ENCODE measurements at regions not wholly inside any gene's neighbourhood (a gene's known extent, or its start where the extent isn't known, plus 50 kb on each side); places are given as distances from the start of the nearest gene placed in this dataset.

DNA sequence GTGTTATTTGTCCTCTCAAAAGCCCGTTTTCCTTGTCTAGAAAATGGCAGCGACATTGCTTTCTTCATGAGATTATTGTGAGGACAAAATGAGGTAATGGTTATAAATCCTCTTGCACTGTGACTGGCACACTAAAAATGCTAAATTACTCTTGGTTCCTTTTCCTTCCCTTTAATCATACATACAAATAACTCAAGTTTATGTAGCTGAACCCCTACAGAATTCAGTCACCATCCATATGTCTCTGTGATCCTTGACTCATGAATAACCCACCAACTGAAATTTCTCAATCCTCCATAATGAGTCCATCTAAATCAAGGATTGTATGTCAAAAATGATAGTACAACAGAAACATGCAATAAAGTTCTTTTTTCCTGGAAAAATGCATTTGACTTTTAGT, 71.3 kb upstream of the VWC2 start:
- no peak for TF ChIP-seq EP300 (IDR thresholded peaks at IDR 0.05)
- TF ChIP-seq, protein P1, sequence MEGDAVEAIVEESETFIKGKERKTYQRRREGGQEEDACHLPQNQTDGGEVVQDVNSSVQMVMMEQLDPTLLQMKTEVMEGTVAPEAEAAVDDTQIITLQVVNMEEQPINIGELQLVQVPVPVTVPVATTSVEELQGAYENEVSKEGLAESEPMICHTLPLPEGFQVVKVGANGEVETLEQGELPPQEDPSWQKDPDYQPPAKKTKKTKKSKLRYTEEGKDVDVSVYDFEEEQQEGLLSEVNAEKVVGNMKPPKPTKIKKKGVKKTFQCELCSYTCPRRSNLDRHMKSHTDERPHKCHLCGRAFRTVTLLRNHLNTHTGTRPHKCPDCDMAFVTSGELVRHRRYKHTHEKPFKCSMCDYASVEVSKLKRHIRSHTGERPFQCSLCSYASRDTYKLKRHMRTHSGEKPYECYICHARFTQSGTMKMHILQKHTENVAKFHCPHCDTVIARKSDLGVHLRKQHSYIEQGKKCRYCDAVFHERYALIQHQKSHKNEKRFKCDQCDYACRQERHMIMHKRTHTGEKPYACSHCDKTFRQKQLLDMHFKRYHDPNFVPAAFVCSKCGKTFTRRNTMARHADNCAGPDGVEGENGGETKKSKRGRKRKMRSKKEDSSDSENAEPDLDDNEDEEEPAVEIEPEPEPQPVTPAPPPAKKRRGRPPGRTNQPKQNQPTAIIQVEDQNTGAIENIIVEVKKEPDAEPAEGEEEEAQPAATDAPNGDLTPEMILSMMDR (IDR thresholded peaks at IDR 0.05) = no peak
